GM12873 (cell line): ENCODE measurements at regions not wholly inside any gene's neighbourhood (a gene's known extent, or its start where the extent isn't known, plus 50 kb on each side); places are given as distances from the start of the nearest gene placed in this dataset.

Source experiments
- TF ChIP-seq, protein P1 (sequence below): IDR thresholded peaks from 2 replicates; pipeline ENCODE4 v1.5.1; 2012; ENCODE audit warnings: low read depth, mild to moderate bottlenecking, moderate library complexity, low read length, control low read depth; ENCODE audit not compliant: insufficient read depth; ENCODE audit errors: missing control alignments

DNA sequence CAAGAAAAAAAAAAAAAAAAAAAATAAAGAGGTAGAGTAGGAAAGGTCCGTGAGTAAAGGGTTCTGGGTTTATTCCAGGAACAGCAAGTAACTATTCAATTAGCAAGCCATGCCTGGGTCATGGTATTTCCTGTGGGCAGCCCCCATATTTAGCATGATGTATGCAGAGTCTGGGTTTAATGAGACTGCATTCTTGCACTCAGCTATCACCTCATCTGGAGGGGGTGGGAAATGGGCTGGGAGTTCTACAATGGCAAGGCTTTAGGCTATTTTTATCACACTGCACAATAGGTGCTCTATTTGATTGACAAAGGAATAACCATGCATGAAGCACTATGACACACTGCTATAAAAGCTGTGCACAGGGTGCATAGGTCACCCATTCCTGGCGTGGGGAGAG, 104.0 kb upstream of the CCL2 start:
- TF ChIP-seq, protein P1, sequence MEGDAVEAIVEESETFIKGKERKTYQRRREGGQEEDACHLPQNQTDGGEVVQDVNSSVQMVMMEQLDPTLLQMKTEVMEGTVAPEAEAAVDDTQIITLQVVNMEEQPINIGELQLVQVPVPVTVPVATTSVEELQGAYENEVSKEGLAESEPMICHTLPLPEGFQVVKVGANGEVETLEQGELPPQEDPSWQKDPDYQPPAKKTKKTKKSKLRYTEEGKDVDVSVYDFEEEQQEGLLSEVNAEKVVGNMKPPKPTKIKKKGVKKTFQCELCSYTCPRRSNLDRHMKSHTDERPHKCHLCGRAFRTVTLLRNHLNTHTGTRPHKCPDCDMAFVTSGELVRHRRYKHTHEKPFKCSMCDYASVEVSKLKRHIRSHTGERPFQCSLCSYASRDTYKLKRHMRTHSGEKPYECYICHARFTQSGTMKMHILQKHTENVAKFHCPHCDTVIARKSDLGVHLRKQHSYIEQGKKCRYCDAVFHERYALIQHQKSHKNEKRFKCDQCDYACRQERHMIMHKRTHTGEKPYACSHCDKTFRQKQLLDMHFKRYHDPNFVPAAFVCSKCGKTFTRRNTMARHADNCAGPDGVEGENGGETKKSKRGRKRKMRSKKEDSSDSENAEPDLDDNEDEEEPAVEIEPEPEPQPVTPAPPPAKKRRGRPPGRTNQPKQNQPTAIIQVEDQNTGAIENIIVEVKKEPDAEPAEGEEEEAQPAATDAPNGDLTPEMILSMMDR, result no peak

DNA sequence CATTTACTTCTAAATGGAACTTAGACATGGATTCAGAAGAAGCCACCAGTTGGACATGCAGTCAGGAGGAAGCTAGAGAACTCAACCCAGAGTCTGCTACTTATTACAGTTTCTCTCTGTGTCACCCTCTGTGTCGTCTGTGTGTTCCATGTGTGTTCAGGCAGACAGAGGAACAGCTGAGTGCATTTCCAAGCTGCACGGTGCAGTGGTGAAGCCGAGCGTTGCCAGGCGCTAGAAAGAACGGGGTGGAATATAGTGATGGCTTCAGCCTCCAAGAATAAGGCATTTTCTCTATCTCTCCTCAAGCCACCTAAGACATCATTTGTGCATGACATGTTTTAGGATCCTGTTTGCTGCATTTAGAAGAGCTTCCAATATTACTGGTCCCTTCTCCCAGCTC, 101.1 kb upstream of the CCL2 start:
- TF ChIP-seq, protein P1, result no peak

DNA sequence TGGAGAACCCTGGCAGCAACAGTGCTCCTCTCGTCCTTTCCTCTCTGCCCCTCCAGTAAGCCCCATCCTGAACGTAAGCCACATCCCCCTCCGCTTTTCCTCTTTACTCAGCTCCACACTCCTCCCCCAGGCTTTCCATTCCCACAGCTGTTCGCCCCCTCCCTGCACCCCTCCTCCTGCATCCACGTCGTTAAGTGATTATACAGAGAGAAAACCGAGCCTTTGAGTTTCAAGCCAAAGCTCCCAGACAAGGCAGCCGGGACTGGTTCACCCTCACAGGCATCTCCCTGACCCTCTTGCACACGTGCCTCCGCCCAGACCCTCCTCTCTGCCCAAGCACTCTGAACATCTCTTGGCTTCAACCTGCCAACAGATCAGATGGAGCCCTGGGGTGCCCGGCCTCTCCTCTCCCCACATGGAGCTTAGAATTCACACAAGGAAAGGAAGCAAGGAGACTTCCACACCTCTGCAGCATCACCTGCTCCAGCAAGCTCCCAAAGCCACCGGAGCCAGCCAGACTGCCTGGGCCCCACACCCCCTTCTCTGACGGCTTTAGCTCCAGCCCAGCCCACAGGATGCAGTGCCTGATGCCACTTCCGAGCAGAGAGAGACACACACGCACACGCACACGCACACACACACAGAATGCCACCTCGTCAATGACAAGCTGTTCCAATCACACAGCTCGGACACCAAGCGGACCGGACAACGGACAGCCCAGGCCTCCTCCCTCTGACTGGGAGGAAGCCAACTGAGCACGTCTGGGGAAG, 99.9 kb upstream of the CCL2 start:
- TF ChIP-seq, protein P1, result no peak

DNA sequence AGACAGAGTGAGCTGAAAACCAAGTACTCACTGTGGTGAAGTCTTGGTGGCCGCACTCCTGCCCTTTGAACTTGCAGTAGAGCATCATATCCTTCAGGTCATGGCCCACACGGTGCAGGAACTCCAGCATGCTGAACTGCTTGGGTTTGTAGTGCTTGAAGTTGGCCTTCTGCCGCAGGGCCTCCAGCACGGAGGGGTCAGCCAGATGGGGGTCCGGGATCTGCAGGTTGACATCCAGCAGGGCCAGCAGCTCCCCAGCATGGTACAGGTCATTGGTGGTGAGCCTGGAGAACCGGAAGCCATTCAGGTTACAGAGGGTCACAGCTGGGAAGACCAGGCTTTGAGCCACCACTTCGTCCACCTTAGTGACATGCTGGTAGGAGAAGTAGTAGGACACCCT, 99.1 kb upstream of the CCL2 start:
- TF ChIP-seq, protein P1, result no peak

DNA sequence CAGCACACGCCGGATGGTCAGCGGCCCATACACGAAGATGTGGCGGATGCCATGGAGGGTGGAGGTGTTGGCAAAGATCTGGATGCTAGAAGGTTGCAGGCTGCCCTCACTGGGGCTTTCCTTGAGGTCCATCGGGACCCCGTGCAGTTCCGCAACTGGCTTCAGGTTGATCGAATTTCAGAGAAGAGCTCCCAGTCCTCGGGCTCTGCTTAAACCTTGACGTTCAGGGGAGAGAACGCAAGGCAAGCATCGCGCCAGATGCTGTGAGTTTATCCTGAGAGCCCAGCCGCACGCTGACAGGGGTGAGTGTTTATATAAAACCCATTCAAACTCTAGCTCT, 98.7 kb upstream of the CCL2 start:
- TF ChIP-seq, protein P1, result no peak

DNA sequence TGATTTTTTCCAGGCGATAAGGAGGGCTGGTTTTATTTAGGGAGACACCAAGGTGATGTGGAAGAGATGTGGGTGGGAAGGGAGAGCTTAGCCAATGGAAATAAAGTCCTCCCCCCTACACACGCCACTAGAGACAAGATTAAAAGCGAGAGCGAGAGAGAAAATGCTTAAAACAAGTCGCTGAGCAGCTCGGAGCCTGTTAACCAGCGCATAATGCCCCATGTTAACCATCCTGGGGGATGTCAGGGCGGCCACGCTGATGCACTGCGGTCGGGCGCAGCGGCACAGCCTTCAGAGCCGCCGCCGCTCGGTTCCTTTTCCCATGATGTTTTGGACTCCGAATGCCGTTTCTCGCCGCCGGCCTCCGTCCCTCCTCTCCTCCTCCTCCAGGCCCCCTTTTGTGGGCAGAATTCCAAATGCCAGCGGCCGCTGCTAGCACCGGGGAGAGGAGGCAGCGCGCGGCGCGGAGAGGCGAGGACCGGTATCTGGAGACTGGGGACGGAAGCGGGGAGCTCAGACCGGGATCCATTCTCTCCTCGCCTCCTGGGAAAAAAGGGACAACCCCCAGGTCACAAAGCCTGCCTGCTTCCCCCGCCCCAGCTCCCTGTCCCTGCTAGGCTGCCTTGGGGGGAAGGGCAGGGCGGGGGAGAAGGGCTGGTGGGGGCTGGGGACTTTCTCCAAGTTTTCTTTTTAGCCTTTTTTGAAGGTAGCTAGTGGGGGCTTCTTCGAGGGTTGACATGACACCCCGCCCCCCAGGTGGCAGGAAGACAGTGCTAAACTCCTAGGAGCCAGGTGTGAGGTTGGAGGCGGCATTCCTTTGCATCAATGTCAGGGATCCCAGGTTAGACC, 98.1 kb upstream of the CCL2 start:
- TF ChIP-seq, protein P1, result no peak

DNA sequence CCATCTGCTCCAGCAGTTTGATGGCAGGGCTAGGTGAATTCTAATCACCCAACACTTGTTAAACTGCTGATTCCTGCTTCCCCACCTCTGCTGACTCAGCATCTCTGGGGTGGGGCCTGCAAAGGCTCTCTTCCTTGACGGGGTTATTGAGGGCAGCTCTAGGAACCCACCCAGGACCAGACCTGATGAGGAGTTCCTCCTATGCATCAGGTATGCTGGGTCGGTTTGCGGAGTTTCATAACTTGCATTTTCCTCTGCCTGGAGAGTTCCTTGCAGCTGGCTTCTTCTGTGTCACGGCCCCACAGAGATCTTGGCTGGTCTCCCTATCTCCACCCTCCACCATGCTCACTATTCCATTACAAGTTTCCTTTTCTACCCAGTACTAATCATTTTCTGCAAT, 93.4 kb upstream of the CCL2 start:
- TF ChIP-seq, protein P1, result no peak
